ENCODE measurements at regions not wholly inside any gene's neighbourhood (a gene's known extent, or its start where the extent isn't known, plus 50 kb on each side); places are given as distances from the start of the nearest gene placed in this dataset.

DNA sequence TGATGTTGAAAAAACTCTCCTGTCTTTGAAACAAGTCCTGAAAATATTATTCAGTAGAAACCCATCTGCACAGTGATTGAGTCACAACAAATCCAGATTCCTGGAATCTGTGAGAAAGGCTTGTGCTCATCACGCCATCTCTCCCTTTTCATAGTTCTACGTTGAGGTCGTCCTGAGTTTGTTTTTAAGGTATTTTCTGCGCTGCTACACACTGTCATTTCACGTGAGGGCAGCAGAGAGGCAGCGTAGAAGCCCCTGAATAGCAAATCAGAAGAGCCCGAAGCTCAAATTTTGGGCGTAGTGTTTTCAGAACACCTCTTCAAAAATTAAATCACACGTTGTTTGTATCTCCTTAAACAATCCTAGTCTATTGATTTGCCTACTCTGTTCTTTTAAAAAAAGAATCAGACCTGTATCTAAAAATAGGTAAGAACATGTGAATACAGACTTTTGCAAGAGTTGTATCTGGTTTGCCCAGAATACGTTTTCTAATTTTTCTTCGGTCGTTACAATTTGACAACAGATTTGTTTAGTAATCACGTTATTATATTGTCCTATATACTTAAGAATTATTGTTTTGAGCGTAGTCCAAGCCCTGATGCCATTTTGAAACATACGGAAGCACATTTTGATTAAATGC is 61.6 kb upstream of the SLC38A11 start:
- peak; percentile 36 for DNase-seq (ENCODE audit: low read depth, low spot score)
- H3K4me3 Mint-ChIP-seq: no peak overlapping the region

DNA sequence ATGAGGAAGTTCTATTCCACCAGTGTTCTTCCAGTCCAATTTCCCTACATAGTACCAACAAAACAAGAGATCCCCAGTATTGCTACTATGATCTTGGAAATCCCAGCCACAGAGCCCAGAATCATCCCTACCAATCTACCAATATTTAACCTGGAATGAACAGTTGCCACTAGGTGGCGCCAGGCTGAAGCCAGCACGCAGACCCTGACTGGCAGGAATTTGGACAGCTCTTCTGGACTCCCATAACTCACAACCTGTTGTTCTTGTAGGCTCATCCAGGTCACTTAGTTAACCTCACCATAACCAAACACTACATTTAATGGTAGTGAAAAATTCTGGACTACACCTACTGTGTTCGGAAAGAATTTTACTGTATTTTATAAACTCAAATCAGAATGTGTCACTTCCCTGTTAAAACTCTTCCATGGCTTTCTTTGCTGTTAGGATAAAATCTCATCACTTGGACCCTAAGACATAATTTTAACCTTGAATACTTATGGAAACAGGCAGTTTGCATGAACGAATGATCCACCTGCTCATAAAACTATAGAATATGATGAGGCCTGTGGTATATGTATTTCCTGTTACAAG is 59.8 kb upstream of the SLC38A11 start:
- TF ChIP-seq, protein P1, sequence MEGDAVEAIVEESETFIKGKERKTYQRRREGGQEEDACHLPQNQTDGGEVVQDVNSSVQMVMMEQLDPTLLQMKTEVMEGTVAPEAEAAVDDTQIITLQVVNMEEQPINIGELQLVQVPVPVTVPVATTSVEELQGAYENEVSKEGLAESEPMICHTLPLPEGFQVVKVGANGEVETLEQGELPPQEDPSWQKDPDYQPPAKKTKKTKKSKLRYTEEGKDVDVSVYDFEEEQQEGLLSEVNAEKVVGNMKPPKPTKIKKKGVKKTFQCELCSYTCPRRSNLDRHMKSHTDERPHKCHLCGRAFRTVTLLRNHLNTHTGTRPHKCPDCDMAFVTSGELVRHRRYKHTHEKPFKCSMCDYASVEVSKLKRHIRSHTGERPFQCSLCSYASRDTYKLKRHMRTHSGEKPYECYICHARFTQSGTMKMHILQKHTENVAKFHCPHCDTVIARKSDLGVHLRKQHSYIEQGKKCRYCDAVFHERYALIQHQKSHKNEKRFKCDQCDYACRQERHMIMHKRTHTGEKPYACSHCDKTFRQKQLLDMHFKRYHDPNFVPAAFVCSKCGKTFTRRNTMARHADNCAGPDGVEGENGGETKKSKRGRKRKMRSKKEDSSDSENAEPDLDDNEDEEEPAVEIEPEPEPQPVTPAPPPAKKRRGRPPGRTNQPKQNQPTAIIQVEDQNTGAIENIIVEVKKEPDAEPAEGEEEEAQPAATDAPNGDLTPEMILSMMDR (conservative IDR thresholded peaks at IDR 0.05): peak; percentile 96
- no peaks in the 10 kb centered on the region for H3K27me3 Mint-ChIP-seq (ENCODE audit: low read depth)
- H3K9me3 Mint-ChIP-seq: peaks cover 2% of the 10 kb centered on the region
- peaks cover under 1% of the 10 kb centered on the region for H3K4me1 Mint-ChIP-seq
- no peak overlapping the region for H3K4me3 Mint-ChIP-seq
- H3K27ac Mint-ChIP-seq (ENCODE audit: unreplicated experiment): no peak overlapping the region
- peak; percentile 83 for DNase-seq (ENCODE audit: low read depth, low spot score)
- no peaks in the 10 kb centered on the region for H3K36me3 Mint-ChIP-seq (ENCODE audit: low read depth)

More for the DNA sequence above, 61.6 kb upstream of the SLC38A11 start:
- peaks cover 3% of the 10 kb centered on the region for H3K4me1 Mint-ChIP-seq
- peaks cover 2% of the 10 kb centered on the region for H3K9me3 Mint-ChIP-seq
- H3K36me3 Mint-ChIP-seq (ENCODE audit: low read depth): no peaks in the 10 kb centered on the region
- TF ChIP-seq, protein P1 (conservative IDR thresholded peaks at IDR 0.05): peak; percentile 77
- H3K27ac Mint-ChIP-seq (ENCODE audit: unreplicated experiment): no peak overlapping the region
- no peaks in the 10 kb centered on the region for H3K27me3 Mint-ChIP-seq (ENCODE audit: low read depth)

DNA sequence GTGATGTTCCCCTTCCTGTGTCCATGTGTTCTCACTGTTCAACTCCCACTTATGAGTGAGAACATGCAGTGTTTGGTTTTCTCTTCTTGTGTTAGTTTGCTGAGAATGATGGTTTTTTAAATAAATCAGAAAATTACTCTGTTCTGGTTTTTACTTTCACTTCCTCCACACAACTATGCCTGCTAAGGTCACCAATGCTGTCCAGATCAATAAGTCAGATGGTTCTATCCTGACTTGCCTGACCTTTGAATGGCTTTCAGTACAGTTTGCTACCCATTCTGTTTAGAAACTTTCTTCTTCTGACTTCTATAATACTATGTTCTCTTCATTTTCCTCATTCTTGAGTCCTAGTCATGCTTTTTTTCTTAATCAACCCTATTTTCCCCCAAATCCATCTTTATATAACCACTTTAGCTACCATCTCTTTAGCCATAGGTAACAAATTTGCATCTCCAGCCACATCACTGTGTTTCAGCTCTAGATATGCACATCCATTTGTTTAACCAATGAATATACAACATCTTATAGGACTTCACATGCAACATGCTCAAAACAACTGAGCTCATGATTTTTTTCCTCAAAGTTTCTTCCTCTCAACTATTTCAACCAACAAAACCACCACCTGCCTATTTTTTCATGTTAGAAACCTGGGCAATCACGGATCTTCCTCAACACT is 58.8 kb upstream of the SLC38A11 start:
- Mint-ChIP-seq H3K9me3 (no peaks in the 10 kb centered on the region), H3K27ac (ENCODE audit: unreplicated experiment) (no peak overlapping the region), H3K4me1 (no peaks in the 10 kb centered on the region), H3K36me3 (ENCODE audit: low read depth) (no peaks in the 10 kb centered on the region), H3K27me3 (ENCODE audit: low read depth) (no peaks in the 10 kb centered on the region), H3K4me3 (no peak overlapping the region)
- TF ChIP-seq, protein P1 (conservative IDR thresholded peaks at IDR 0.05): no peak
- no peak for DNase-seq (ENCODE audit: low read depth, low spot score)

DNA sequence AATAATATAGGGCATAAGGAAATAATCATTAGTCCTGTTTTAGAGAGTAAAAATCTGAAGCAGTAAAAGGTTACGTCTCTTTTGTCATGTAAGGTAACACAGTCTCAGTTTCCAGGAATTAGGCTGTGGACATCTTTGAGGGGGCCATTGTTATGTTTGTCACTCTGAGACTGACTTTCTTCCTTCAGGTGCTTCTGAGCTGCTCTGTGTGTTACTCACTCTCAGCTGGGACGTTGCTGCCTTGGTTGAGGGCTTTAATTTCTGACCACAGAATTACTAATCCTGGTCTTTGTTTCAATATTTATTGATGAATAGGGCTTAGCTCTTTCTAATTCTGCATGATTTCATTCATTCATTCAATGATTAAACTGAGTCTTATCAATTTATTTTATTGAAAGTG is 55.9 kb upstream of the SLC38A11 start:
- Mint-ChIP-seq H3K27ac (ENCODE audit: unreplicated experiment) (no peak overlapping the region), H3K36me3 (ENCODE audit: low read depth) (no peaks in the 10 kb centered on the region), H3K4me1 (no peaks in the 10 kb centered on the region), H3K9me3 (no peaks in the 10 kb centered on the region), H3K4me3 (no peak overlapping the region), H3K27me3 (ENCODE audit: low read depth) (no peaks in the 10 kb centered on the region)
- TF ChIP-seq, protein P1 (conservative IDR thresholded peaks at IDR 0.05): no peak
- no peak for DNase-seq (ENCODE audit: low read depth, low spot score)

DNA sequence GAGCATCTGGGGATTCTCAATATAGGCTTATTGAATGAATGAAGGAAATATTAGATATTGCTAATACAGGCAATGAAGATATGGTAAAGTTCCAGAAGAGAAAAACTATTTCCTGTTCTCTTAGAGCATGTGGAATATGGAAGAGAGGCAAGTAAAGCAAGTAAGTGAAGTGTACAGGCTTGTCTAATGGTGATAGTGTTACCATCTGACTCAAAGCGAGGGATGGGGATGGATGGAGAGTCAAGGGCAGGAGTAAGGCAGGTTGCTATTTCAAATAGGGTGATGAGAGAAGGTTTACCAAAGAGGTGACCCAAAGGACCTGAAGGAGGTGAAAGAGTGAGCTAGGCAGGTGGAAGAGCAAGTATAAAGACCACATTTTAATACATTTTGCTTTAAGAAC is 55.2 kb upstream of the SLC38A11 start:
- Mint-ChIP-seq H3K9me3 (no peaks in the 10 kb centered on the region), H3K4me1 (no peaks in the 10 kb centered on the region), H3K27me3 (ENCODE audit: low read depth) (no peaks in the 10 kb centered on the region), H3K36me3 (ENCODE audit: low read depth) (no peaks in the 10 kb centered on the region), H3K27ac (ENCODE audit: unreplicated experiment) (no peak overlapping the region), H3K4me3 (no peak overlapping the region)
- TF ChIP-seq, protein P1 (conservative IDR thresholded peaks at IDR 0.05): no peak
- DNase-seq (ENCODE audit: low read depth, low spot score): no peak
